HG02981 (cell line): ENCODE measurements at regions not wholly inside any gene's neighbourhood (a gene's known extent, or its start where the extent isn't known, plus 50 kb on each side); places are given as distances from the start of the nearest gene placed in this dataset.

Source experiments
- ATAC-seq: cut with Tn5 transposase; IDR thresholded peaks from one replicate; pipeline ENCODE4 v1.9.1; 2021; ENCODE audit warnings: mild to moderate bottlenecking, moderate library complexity; ENCODE audit not compliant: unreplicated experiment

- ATAC-seq, result no peak
Measured at GRCh38 chr3:124429129-124429815, 301.0 kb upstream of the UMPS start.

- no peak for ATAC-seq
Measured at GRCh38 chr3:124431331-124431994, 298.8 kb upstream of the UMPS start.

GRCh38 chr3:124434176-124434575, 296.1 kb upstream of the UMPS start:
- no peak for ATAC-seq

GRCh38 chr3:124435467-124435866, 294.8 kb upstream of the UMPS start:
- ATAC-seq, result no peak

- no peak for ATAC-seq
Measured at GRCh38 chr3:124438813-124439212, 291.4 kb upstream of the UMPS start.

- ATAC-seq, result no peak
Measured at GRCh38 chr3:124439603-124440002, 290.6 kb upstream of the UMPS start.

- ATAC-seq, result no peak
Measured at GRCh38 chr3:124441766-124442165, 288.5 kb upstream of the UMPS start.

GRCh38 chr3:124442463-124442862, 287.8 kb upstream of the UMPS start:
- no peak for ATAC-seq

- ATAC-seq, result no peak
Measured at GRCh38 chr3:124443446-124443845, 286.8 kb upstream of the UMPS start.

GRCh38 chr3:124444075-124444474, 286.2 kb upstream of the UMPS start:
- no peak for ATAC-seq

GRCh38 chr3:124444896-124445295, 285.4 kb upstream of the UMPS start:
- no peak for ATAC-seq

GRCh38 chr3:124447845-124448244, 282.4 kb upstream of the UMPS start:
- no peak for ATAC-seq

GRCh38 chr3:124448954-124449353, 281.3 kb upstream of the UMPS start:
- no peak for ATAC-seq

- ATAC-seq, result no peak
Measured at GRCh38 chr3:124450366-124450765, 279.9 kb upstream of the UMPS start.

- ATAC-seq, result peak; percentile 81
Measured at GRCh38 chr3:124451630-124452317, 278.5 kb upstream of the UMPS start.

- no peak for ATAC-seq
Measured at GRCh38 chr3:124453189-124453588, 277.1 kb upstream of the UMPS start.

GRCh38 chr3:124455891-124456290, 274.4 kb upstream of the UMPS start:
- ATAC-seq, result no peak

- no peak for ATAC-seq
Measured at GRCh38 chr3:124456506-124456905, 273.7 kb upstream of the UMPS start.

GRCh38 chr3:124459678-124460077, 270.6 kb upstream of the UMPS start:
- no peak for ATAC-seq

- no peak for ATAC-seq
Measured at GRCh38 chr3:124461126-124461525, 269.1 kb upstream of the UMPS start.

- ATAC-seq, result no peak
Measured at GRCh38 chr3:124461838-124462632, 268.2 kb upstream of the UMPS start.
